GM12875 (cell line): ENCODE measurements at regions not wholly inside any gene's neighbourhood (a gene's known extent, or its start where the extent isn't known, plus 50 kb on each side); places are given as distances from the start of the nearest gene placed in this dataset.
"Not testable (repeated sequence)": the region's sequence is repeated elsewhere in the genome, so short reads cannot be mapped to it uniquely, and the experiment has no call there.

Experiments
- H3K4me3 ChIP-seq: one replicate; pipeline ENCODE4 v1.5.1; 2011; ENCODE audit warnings: low read depth, low read length, control low read depth
- CTCF ChIP-seq: IDR thresholded peaks from 2 replicates; pipeline ENCODE4 v1.5.1; 2011; ENCODE audit warnings: low read depth, mild to moderate bottlenecking, control low read depth, inconsistent platforms, low read length, moderate library complexity, borderline replicate concordance; ENCODE audit not compliant: insufficient read depth

GRCh38 chr22:22369219-22369963, 124.8 kb downstream of the VPREB1 start:
- H3K4me3 ChIP-seq, result not testable (repeated sequence)
- peak; percentile 7; the same call in 1 of the 2 replicates for TF ChIP-seq CTCF

- no peak overlapping the region for H3K4me3 ChIP-seq
- TF ChIP-seq CTCF, result no peak
These were observed 125.3 kb downstream of the VPREB1 start for GRCh38 chr22:22369964-22370270.

- H3K4me3 ChIP-seq, result no peak overlapping the region
- TF ChIP-seq CTCF, result peak; percentile 51; the same call in 1 of the 2 replicates
These were observed 126.5 kb downstream of the VPREB1 start for GRCh38 chr22:22371031-22371541.

GRCh38 chr22:22372086-22372485, 127.5 kb downstream of the VPREB1 start:
- TF ChIP-seq CTCF, result no peak
- H3K4me3 ChIP-seq, result no peak overlapping the region

GRCh38 chr22:22374163-22374562, 129.6 kb downstream of the VPREB1 start:
- no peak for TF ChIP-seq CTCF
- no peak overlapping the region for H3K4me3 ChIP-seq

- no peak for TF ChIP-seq CTCF
- no peak overlapping the region for H3K4me3 ChIP-seq
These were observed 130.0 kb downstream of the VPREB1 start for GRCh38 chr22:22374579-22374978.
